ENCODE measurements at regions not wholly inside any gene's neighbourhood (a gene's known extent, or its start where the extent isn't known, plus 50 kb on each side); places are given as distances from the start of the nearest gene placed in this dataset.

GRCh38 chr21:31470896-31471694 lies 127.0 kb upstream of the TIAM1 start:
- TF ChIP-seq EZH2phosphoT487 (IDR thresholded peaks at IDR 0.05; ENCODE audit: low read depth, severe bottlenecking, unreplicated experiment) = no peak
- Histone ChIP-seq H3K36me3 (replicated peaks; ENCODE audit: insufficient read depth, low read depth) (no peaks in the 10 kb centered on the region), H2AFZ (no peak overlapping the region), H3K79me2 (no peaks in the 10 kb centered on the region), H3K4me2 (no peak overlapping the region), H3K9me3 (ENCODE audit: low read depth) (no peaks in the 10 kb centered on the region), H3K4me3 (no peak overlapping the region), H4K20me1 (ENCODE audit: insufficient read depth, poor library complexity, severe bottlenecking) (no peaks in the 10 kb centered on the region), H3K27ac (no peak overlapping the region), H3K9me2 (replicated peaks; ENCODE audit: insufficient read depth) (no peaks in the 10 kb centered on the region), H3K4me1 (ENCODE audit: insufficient read depth) (no peaks in the 10 kb centered on the region), H3K27me3 (no peaks in the 10 kb centered on the region)
- no peak for DNase-seq (ENCODE audit: low spot score)
- 58% methylated on average over 19 of the region's 19 CpGs for WGBS (ENCODE audit: low lambda C conversion rate, missing lambda C conversion rate)

- no peaks in the 10 kb centered on the region for H3K4me1 ChIP-seq (ENCODE audit: insufficient read depth)
- H3K4me2 ChIP-seq = no peak overlapping the region
- H3K27ac ChIP-seq = no peak overlapping the region
- no peak overlapping the region for H3K4me3 ChIP-seq
- H2AFZ ChIP-seq = no peak overlapping the region
- no peak for TF ChIP-seq EZH2phosphoT487 (IDR thresholded peaks at IDR 0.05; ENCODE audit: low read depth, severe bottlenecking, unreplicated experiment)
- no peak for TF ChIP-seq EZH2 (IDR thresholded peaks at IDR 0.05; ENCODE audit: borderline replicate concordance)
- TF ChIP-seq CTCF (IDR thresholded peaks at IDR 0.05; ENCODE audit: poor library complexity) = no peak
- DNase-seq (ENCODE audit: low spot score) = no peak
- H3K9me2 ChIP-seq (replicated peaks; ENCODE audit: insufficient read depth) = no peaks in the 10 kb centered on the region
- no peaks in the 10 kb centered on the region for H3K27me3 ChIP-seq
- WGBS (ENCODE audit: low lambda C conversion rate, missing lambda C conversion rate) = 93% methylated on average over 10 of the region's 10 CpGs
- no peaks in the 10 kb centered on the region for H3K79me2 ChIP-seq
- no peaks in the 10 kb centered on the region for H3K36me3 ChIP-seq (replicated peaks; ENCODE audit: insufficient read depth, low read depth)
- no peaks in the 10 kb centered on the region for H3K9me3 ChIP-seq (ENCODE audit: low read depth)
- H4K20me1 ChIP-seq (ENCODE audit: insufficient read depth, poor library complexity, severe bottlenecking) = no peaks in the 10 kb centered on the region
Observed at GRCh38 chr21:31460980-31461379, 116.9 kb upstream of the TIAM1 start.

- 91% methylated on average over 3 of the region's 3 CpGs for WGBS (ENCODE audit: low lambda C conversion rate, missing lambda C conversion rate)
- Histone ChIP-seq H3K79me2 (no peaks in the 10 kb centered on the region), H3K4me3 (no peak overlapping the region), H3K9me2 (replicated peaks; ENCODE audit: insufficient read depth) (no peaks in the 10 kb centered on the region), H2AFZ (no peak overlapping the region), H3K36me3 (replicated peaks; ENCODE audit: insufficient read depth, low read depth) (no peaks in the 10 kb centered on the region), H3K27ac (no peak overlapping the region), H3K27me3 (no peaks in the 10 kb centered on the region), H3K9me3 (ENCODE audit: low read depth) (no peaks in the 10 kb centered on the region), H4K20me1 (ENCODE audit: insufficient read depth, poor library complexity, severe bottlenecking) (no peaks in the 10 kb centered on the region), H3K4me2 (no peak overlapping the region), H3K4me1 (ENCODE audit: insufficient read depth) (no peaks in the 10 kb centered on the region)
- DNase-seq (ENCODE audit: low spot score) = no peak
- no peak for TF ChIP-seq EZH2 (IDR thresholded peaks at IDR 0.05; ENCODE audit: borderline replicate concordance)
- no peak for TF ChIP-seq EZH2phosphoT487 (IDR thresholded peaks at IDR 0.05; ENCODE audit: low read depth, severe bottlenecking, unreplicated experiment)
- peak; percentile 23 for TF ChIP-seq CTCF (IDR thresholded peaks at IDR 0.05; ENCODE audit: poor library complexity)
Observed at GRCh38 chr21:31459457-31459856, 115.4 kb upstream of the TIAM1 start.

GRCh38 chr21:31457675-31458074 lies 113.6 kb upstream of the TIAM1 start:
- TF ChIP-seq CTCF (IDR thresholded peaks at IDR 0.05; ENCODE audit: poor library complexity) = no peak
- no peak for TF ChIP-seq EZH2 (IDR thresholded peaks at IDR 0.05; ENCODE audit: borderline replicate concordance)
- no peak for TF ChIP-seq EZH2phosphoT487 (IDR thresholded peaks at IDR 0.05; ENCODE audit: low read depth, severe bottlenecking, unreplicated experiment)
- DNase-seq (ENCODE audit: low spot score) = no peak
- Histone ChIP-seq H2AFZ (no peak overlapping the region), H3K4me3 (no peak overlapping the region), H3K4me1 (ENCODE audit: insufficient read depth) (no peaks in the 10 kb centered on the region), H3K9me2 (replicated peaks; ENCODE audit: insufficient read depth) (no peaks in the 10 kb centered on the region), H3K79me2 (no peaks in the 10 kb centered on the region), H3K27me3 (no peaks in the 10 kb centered on the region), H3K9me3 (ENCODE audit: low read depth) (no peaks in the 10 kb centered on the region), H3K36me3 (replicated peaks; ENCODE audit: insufficient read depth, low read depth) (no peaks in the 10 kb centered on the region), H4K20me1 (ENCODE audit: insufficient read depth, poor library complexity, severe bottlenecking) (no peaks in the 10 kb centered on the region), H3K27ac (no peak overlapping the region), H3K4me2 (no peak overlapping the region)
- 100% methylated on average over 1 of the region's 1 CpG for WGBS (ENCODE audit: low lambda C conversion rate, missing lambda C conversion rate)

Data from hepatocyte (in vitro differentiated cells).